Mesendoderm (in vitro differentiated cells): ENCODE measurements at regions not wholly inside any gene's neighbourhood (a gene's known extent, or its start where the extent isn't known, plus 50 kb on each side); places are given as distances from the start of the nearest gene placed in this dataset.

ENCODE experiments used
- DNase-seq: peaks from one replicate; pipeline ENCODE4 v3.0.0; 2013
- H2AK5ac ChIP-seq: 2 replicates; pipeline ENCODE4 v1.6.1; 2013; ENCODE audit warnings: low read length, inconsistent platforms
- H2BK120ac ChIP-seq: 2 replicates; pipeline ENCODE4 v1.6.1; 2013; ENCODE audit warnings: low read depth, mild to moderate bottlenecking, low read length, moderate library complexity, mixed read lengths
- H2BK15ac ChIP-seq: replicated peaks from 2 replicates; pipeline ENCODE4 v1.6.1; 2013; ENCODE audit warnings: low read depth, mild to moderate bottlenecking, moderate library complexity
- H2BK5ac ChIP-seq: 2 replicates; pipeline ENCODE4 v1.6.1; 2013; ENCODE audit warnings: low read length, inconsistent platforms
- H3K18ac ChIP-seq: 2 replicates; pipeline ENCODE4 v1.6.1; 2013; ENCODE audit warnings: mild to moderate bottlenecking, low read length, mixed read lengths
- H3K23ac ChIP-seq: one replicate; pipeline ENCODE4 v1.6.1; 2013; ENCODE audit warnings: low read length
- H3K27ac ChIP-seq: 2 replicates; pipeline ENCODE4 v1.5.1; 2013; ENCODE audit warnings: low read depth, mild to moderate bottlenecking, inconsistent platforms, low read length, moderate library complexity
- H3K27me3 ChIP-seq: 2 replicates; pipeline ENCODE4 v1.6.1; 2013; ENCODE audit warnings: low read length, control low read depth, mild to moderate bottlenecking, inconsistent platforms; ENCODE audit not compliant: insufficient read depth, poor library complexity
- H3K36me3 ChIP-seq: 2 replicates; pipeline ENCODE4 v1.6.1; 2013; ENCODE audit warnings: low read length, inconsistent platforms; ENCODE audit not compliant: control insufficient read depth, insufficient read depth
- H3K4ac ChIP-seq: one replicate; pipeline ENCODE4 v1.6.1; 2013; ENCODE audit warnings: low read depth, mild to moderate bottlenecking, low read length, moderate library complexity
- H3K4me1 ChIP-seq: 2 replicates; pipeline ENCODE4 v1.6.1; 2013; ENCODE audit warnings: low read depth, low read length, inconsistent platforms; ENCODE audit not compliant: control insufficient read depth
- H3K4me2 ChIP-seq: 2 replicates; pipeline ENCODE4 v1.6.1; 2013; ENCODE audit warnings: low read length
- H3K4me3 ChIP-seq: 2 replicates; pipeline ENCODE4 v1.5.1; 2013; ENCODE audit warnings: mild to moderate bottlenecking, low read length
- H3K56ac ChIP-seq: one replicate; pipeline ENCODE4 v1.6.1; 2013; ENCODE audit warnings: low read length
- H3K79me1 ChIP-seq: 2 replicates; pipeline ENCODE4 v1.6.1; 2013; ENCODE audit warnings: low read length, inconsistent platforms
- H3K79me2 ChIP-seq: 2 replicates; pipeline ENCODE4 v1.6.1; 2013; ENCODE audit warnings: mild to moderate bottlenecking, low read length; ENCODE audit not compliant: control insufficient read depth, insufficient read depth
- H3K9ac ChIP-seq: 2 replicates; pipeline ENCODE4 v1.6.1; 2013; ENCODE audit warnings: low read length, inconsistent platforms
- H4K5ac ChIP-seq: one replicate; pipeline ENCODE4 v1.6.1; 2013; ENCODE audit warnings: low read length
- H4K8ac ChIP-seq: one replicate; pipeline ENCODE4 v1.6.1; 2013; ENCODE audit warnings: low read depth, mild to moderate bottlenecking, control low read depth, low read length, moderate library complexity
- WGBS: extraction: QIAGEN DNeasy Blood & Tissue Kit; methylation state at CpG from one replicate; pipeline ENCODE4 v1.1.7; 2013; ENCODE audit warnings: low lambda C conversion rate, missing lambda C conversion rate; ENCODE audit not compliant: insufficient coverage; ENCODE audit errors: extremely low coverage; 5-methylcytosine and 5-hydroxymethylcytosine counted together

- Histone ChIP-seq H3K18ac (no peak overlapping the region), H2BK5ac (no peak overlapping the region), H3K23ac (no peak overlapping the region), H4K8ac (no peak overlapping the region), H3K27me3 (no peaks in the 10 kb centered on the region), H3K79me2 (no peaks in the 10 kb centered on the region), H3K56ac (no peak overlapping the region), H2BK15ac (no peak overlapping the region), H2AK5ac (no peak overlapping the region), H3K4me1 (no peaks in the 10 kb centered on the region), H3K27ac (no peak overlapping the region), H3K9ac (no peak overlapping the region), H3K36me3 (no peaks in the 10 kb centered on the region), H4K5ac (no peak overlapping the region), H3K4me3 (no peak overlapping the region), H3K4me2 (no peak overlapping the region), H3K4ac (no peak overlapping the region), H2BK120ac (no peak overlapping the region), H3K79me1 (no peaks in the 10 kb centered on the region)
- DNase-seq, result no peak
- WGBS, result 100% methylated on average over 1 of the region's 2 CpGs
These were observed 171.5 kb upstream of the FMN2 start for GRCh38 chr1:239920214-239920613.

- no peak overlapping the region for H3K27ac ChIP-seq
- no peak overlapping the region for H2BK15ac ChIP-seq
- peak; percentile 21 for DNase-seq
- no peak overlapping the region for H3K9ac ChIP-seq
- WGBS, result no CpG with 5 or more reads among the region's 4 CpGs
- no peak overlapping the region for H2AK5ac ChIP-seq
- H2BK120ac ChIP-seq, result no peak overlapping the region
- no peaks in the 10 kb centered on the region for H3K36me3 ChIP-seq
- no peaks in the 10 kb centered on the region for H3K4me1 ChIP-seq
- no peaks in the 10 kb centered on the region for H3K79me1 ChIP-seq
- no peaks in the 10 kb centered on the region for H3K27me3 ChIP-seq
- no peak overlapping the region for H4K5ac ChIP-seq
- no peak overlapping the region for H3K56ac ChIP-seq
- no peak overlapping the region for H4K8ac ChIP-seq
- no peak overlapping the region for H3K4me2 ChIP-seq
- no peak overlapping the region for H3K4ac ChIP-seq
- H3K79me2 ChIP-seq, result no peaks in the 10 kb centered on the region
- H3K23ac ChIP-seq, result no peak overlapping the region
- no peak overlapping the region for H2BK5ac ChIP-seq
- no peak overlapping the region for H3K4me3 ChIP-seq
- no peak overlapping the region for H3K18ac ChIP-seq
These were observed 168.7 kb upstream of the FMN2 start for GRCh38 chr1:239922778-239923522.

GRCh38 chr1:239924741-239925350, 166.8 kb upstream of the FMN2 start:
- Histone ChIP-seq H2BK5ac (no peak overlapping the region), H3K79me1 (no peaks in the 10 kb centered on the region), H3K27me3 (no peaks in the 10 kb centered on the region), H3K4me3 (no peak overlapping the region), H3K56ac (no peak overlapping the region), H2BK15ac (no peak overlapping the region), H4K5ac (no peak overlapping the region), H3K4me2 (no peak overlapping the region), H3K36me3 (no peaks in the 10 kb centered on the region), H3K79me2 (no peaks in the 10 kb centered on the region), H3K27ac (no peak overlapping the region), H4K8ac (no peak overlapping the region), H2AK5ac (no peak overlapping the region), H3K4me1 (no peaks in the 10 kb centered on the region), H2BK120ac (no peak overlapping the region), H3K18ac (no peak overlapping the region), H3K9ac (no peak overlapping the region), H3K4ac (no peak overlapping the region), H3K23ac (no peak overlapping the region)
- no CpG with 5 or more reads among the region's 30 CpGs for whole genome bisulfite sequencing
- no peak for DNase-seq

- H3K79me2 ChIP-seq, result no peaks in the 10 kb centered on the region
- no peak overlapping the region for H3K56ac ChIP-seq
- H3K79me1 ChIP-seq, result no peaks in the 10 kb centered on the region
- H4K8ac ChIP-seq, result no peak overlapping the region
- no peak overlapping the region for H3K4me3 ChIP-seq
- WGBS, result no CpG with 5 or more reads among the region's 3 CpGs
- no peak for DNase-seq
- H3K4me1 ChIP-seq, result no peaks in the 10 kb centered on the region
- H3K18ac ChIP-seq, result no peak overlapping the region
- H3K27ac ChIP-seq, result no peak overlapping the region
- no peak overlapping the region for H3K4ac ChIP-seq
- no peak overlapping the region for H3K9ac ChIP-seq
- H3K27me3 ChIP-seq, result no peaks in the 10 kb centered on the region
- H3K4me2 ChIP-seq, result no peak overlapping the region
- no peak overlapping the region for H2AK5ac ChIP-seq
- H3K23ac ChIP-seq, result no peak overlapping the region
- H2BK5ac ChIP-seq, result no peak overlapping the region
- no peaks in the 10 kb centered on the region for H3K36me3 ChIP-seq
- no peak overlapping the region for H2BK15ac ChIP-seq
- no peak overlapping the region for H2BK120ac ChIP-seq
- H4K5ac ChIP-seq, result no peak overlapping the region
These were observed 165.5 kb upstream of the FMN2 start for GRCh38 chr1:239926184-239926583.

- Histone ChIP-seq H2BK120ac (no peak overlapping the region), H3K4me1 (no peaks in the 10 kb centered on the region), H3K9ac (no peak overlapping the region), H3K36me3 (no peaks in the 10 kb centered on the region), H4K5ac (no peak overlapping the region), H3K4me3 (no peak overlapping the region), H2BK5ac (no peak overlapping the region), H3K27ac (no peak overlapping the region), H2AK5ac (no peak overlapping the region), H3K4ac (no peak overlapping the region), H3K23ac (no peak overlapping the region), H2BK15ac (no peak overlapping the region), H3K56ac (no peak overlapping the region), H3K27me3 (no peaks in the 10 kb centered on the region), H3K18ac (no peak overlapping the region), H3K79me2 (no peaks in the 10 kb centered on the region), H3K79me1 (no peaks in the 10 kb centered on the region), H3K4me2 (no peak overlapping the region), H4K8ac (no peak overlapping the region)
- no CpG with 5 or more reads among the region's 6 CpGs for WGBS
- no peak for DNase-seq
These were observed 162.4 kb upstream of the FMN2 start for GRCh38 chr1:239929317-239929716.
